ENCODE measurements at regions not wholly inside any gene's neighbourhood (a gene's known extent, or its start where the extent isn't known, plus 50 kb on each side); places are given as distances from the start of the nearest gene placed in this dataset.
"Not testable (repeated sequence)": the region's sequence is repeated elsewhere in the genome, so short reads cannot be mapped to it uniquely, and the experiment has no call there.

DNA sequence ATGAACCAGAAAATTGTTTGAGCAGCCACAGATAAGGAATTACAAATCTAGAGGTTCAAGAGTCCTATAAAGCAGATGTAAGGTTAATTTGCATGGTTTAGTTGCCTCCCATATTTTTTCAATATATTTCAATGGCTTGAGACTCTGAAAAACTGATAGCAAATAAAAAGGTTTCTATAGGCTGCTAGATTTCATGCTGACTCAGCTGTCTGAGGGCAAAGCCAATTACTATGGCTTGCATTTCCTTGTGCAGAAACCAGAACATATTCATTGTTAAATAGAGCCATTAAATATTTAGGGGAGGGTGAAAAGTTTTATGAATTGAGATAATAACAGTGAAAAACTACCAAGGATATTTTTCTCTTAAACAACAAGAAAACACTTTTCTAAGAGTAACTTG lies 278.1 kb upstream of the CADM2 start:
- DNase-seq, result no peak

DNA sequence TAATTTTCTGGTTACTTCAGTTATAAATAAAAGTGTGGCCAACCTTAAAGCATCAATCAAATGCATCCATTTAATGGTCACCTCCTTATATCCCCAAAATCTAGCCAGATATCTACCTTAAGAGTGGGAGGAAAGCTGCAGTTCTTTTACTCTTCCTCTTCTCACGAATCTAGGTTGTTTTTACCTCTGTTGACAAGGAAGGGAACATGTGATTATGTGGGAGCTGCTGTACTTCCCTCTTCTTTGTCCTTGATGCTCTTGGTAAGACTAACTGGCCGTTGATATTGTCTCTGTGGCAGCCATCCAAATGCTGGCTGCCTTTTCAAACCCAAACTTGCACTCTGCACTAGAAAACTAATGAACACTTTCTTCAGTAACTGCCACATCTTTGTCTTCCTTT lies 275.3 kb upstream of the CADM2 start:
- DNase-seq, result no peak

DNA sequence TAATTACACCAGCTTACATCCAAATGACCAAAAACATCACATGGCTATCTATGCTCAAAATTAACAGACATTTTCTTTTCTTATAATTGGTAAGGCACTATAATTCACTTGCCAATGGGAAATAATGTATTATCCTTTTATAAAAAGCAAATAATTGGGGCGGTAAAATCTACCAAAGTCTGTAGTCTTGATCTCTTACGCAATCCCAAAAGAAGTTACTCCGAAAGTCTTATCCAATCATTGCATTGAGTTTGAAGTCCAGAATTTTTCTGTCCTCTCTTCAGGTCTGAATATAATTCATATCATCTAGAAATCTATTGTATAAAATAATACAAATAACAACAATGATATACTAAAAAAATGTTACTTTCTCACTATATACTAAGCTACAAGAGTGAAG lies 273.3 kb upstream of the CADM2 start:
- DNase-seq, result no peak

DNA sequence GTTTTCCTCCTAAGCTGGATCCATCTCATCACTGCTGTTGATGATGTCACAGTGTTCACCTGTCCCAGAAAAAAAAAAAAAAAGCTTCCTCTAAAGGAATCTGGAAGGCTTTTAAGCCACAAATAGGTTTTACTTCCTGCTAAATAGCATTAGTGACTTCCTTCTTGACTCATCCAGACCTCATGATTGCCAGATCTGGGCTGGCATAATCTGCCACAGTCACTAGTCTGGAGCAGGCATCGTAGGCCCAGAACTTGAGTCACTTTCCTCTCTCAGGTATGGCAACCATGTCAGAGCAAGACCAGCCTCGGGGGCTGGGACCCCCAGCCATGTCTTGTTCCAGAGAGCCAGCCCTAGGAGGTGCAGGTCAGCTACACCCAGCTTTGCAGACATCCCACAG lies 266.5 kb upstream of the CADM2 start:
- DNase-seq, result no peak

DNA sequence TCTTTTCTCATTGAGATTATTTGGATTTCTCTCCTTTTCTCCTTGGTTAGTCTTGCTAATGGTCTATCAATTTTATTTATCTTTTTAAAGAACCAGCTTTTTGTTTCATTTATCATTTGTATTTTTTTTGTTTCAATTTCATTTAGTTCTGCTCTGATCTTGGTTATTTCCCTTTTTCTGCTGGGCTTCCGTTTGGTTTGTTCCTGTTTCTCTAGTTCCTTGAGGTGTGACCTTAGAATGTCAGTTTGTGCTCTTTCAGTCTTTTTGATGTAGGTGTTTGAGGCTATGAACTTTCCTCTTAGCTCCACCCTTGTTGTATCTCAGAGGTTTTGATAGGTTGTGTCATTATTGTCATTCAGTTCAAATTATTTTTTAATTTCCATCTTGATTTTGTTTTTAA lies 248.5 kb upstream of the CADM2 start:
- not testable (repeated sequence) for DNase-seq

DNA sequence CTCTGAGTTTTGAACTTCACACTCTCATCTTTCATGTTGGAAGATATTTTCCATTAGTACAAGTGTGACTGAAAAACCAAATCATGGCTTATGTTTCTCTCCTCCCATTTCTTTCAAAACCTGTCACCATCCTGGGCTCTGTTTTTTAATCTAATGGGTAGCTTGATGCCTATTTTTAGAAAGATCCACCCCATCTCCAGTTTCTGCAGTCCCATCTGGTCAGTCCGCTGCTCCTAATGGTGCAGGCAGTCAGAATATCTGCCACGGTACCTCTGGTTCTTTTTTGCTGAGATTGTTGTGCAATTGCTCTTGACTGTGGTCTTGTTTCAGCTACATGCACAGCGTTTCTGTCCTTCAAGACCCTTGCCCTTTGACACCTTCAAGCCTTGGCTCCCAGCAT lies 240.9 kb upstream of the CADM2 start:
- no peak for DNase-seq

DNA sequence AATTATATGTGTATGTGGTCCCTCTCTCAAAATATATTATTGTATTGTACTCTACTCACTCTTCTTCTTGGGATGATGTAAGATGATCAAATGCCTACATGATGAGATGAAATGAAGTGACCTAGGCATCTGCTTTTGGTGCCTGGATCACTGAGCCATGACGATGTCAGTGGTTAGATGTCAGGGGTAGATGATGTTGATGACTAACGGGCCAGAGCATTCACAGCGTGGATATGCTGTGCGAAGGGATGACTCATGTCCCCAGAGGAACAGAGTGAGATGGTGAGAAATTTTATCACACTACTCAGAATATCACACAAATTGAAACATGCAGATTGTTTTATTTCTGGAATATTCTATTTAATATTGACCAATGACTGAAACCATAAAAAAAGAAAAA lies 233.9 kb upstream of the CADM2 start:
- no peak for DNase-seq

DNA sequence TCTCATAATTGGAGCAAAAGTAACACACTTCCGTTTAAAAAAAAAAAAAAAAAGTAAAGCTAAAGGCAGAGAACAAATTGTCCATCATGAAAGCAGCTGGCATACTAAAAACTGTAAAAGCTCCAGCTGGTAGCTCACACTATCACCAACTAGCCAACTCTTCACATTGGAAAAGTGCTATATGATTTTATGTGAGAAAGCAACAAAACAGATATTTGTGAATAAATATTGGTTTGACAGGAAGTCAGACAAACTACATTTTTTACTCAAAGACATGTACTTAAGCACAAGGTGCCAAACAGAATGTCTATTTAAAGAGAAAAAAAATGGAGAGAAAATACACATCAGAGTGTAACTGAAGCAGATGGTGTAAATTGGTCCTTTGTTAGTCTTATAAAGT lies 231.2 kb upstream of the CADM2 start:
- no peak for DNase-seq

DNA sequence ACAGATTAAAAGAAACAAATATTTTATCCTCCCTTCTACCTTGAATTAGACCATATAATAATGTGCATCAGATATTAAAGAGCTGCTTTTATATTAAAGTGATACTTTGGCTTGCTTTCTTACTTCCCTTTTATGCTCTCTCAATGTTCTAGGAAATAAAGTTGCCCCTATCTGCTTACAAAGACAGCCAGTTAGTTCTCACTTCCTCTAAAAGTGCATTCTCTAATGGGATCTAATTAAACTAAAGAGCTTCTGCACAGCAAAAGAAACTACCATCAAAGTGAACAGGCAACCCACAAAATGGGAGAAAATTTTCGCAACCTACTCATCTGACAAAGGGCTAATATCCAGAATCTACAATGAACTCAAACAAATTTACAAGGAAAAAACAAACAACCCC lies 224.1 kb upstream of the CADM2 start:
- not testable (repeated sequence) for DNase-seq

DNA sequence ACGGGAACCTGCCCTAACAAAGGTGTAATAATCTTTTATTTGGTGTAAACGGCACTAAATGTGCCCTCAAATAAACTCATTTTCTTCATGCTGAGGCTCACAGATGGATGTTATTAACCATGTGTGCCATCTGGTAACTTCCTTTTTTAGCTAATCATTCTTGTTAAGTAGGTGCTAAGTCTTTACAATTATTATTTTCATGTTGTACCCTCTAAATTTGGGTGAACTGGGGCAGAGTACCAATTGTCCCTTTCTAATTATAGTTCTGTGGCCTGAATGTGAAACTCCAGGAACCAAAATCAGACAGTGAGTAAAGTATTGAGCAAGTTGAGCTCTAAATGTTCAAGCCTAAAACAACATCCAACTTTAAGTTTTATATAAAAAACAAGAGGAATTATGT lies 220.7 kb upstream of the CADM2 start:
- DNase-seq, result no peak

DNA sequence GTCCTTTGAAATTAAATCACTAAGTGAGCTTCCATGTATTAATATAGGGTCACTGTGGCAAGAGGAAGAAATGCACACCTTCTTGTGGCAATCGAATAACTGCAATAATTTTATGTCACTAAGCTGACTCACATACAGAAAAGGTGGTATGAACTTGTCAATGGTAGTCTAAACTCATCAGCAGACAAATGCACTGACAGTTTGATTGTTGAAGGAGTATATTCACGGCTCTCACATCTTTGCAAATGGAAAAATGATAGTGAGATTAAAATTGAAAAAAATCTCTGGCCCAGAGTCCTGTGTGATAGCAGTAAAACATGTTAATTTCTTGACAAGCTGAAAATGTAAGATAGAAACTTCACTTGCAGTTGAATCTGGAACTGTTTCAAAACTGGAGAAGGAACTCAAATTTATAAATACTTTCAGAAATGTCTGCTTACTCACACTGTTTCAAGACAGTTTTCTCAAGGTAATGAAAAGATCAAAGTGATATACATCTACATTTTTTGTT lies 215.8 kb upstream of the CADM2 start:
- no peak for DNase-seq

DNA sequence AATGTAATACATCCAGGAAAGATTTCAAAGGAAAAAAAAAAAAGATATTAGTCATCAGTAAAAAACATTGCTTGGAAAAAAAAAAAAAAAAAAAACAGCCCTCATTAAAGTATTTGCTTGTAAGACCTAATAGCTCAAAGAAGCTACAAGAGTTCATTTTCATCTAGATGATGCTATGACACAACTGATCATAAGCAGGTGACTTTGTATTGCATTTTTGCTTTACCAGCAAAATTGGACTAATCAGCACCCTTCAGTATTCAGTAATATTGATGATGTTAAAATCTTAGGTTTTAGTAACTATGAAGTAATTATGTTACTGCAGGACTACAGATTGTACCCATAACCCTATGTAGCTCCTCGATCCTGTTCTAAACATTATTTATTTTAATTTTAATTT lies 214.7 kb upstream of the CADM2 start:
- no peak for DNase-seq

DNA sequence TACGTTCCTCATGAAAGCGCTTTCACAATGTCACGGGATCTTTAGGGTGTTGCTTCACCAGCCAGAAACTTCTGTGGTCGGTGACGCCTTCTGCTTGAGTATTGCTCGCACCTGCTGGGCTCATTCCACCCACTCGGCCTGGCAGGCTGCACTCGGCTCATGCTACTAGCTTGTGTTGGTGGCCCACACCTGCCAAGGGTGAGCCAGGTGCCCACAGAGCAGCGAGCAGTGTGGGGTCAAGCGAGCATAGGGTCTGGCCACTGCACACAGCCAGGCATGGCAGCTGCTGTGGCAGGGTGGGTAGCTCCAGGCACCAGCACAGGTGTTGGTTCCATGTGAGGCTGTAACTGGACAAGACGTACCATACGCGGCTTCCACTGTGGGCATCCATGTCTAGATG lies 202.9 kb upstream of the CADM2 start:
- no peak for DNase-seq

DNA sequence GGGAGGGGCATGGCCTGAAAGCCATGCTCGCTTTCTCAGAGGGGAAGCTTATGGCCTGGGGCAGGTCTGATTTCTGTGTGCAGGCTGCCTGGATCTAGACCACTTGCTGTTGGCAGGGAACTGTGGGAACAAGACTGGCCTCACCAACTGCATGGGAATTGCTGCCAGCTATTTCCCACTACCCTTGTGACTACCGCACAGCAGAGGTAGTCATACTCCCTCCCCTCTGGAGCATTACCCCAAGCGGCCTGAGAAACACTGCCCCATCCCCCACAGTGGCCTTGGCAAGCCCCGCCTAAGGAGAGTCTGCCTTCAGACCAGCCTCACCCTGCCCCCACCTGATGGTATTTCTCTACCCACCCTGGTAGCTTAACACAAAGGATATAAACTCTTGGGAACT lies 199.4 kb upstream of the CADM2 start:
- DNase-seq, result no peak

DNA sequence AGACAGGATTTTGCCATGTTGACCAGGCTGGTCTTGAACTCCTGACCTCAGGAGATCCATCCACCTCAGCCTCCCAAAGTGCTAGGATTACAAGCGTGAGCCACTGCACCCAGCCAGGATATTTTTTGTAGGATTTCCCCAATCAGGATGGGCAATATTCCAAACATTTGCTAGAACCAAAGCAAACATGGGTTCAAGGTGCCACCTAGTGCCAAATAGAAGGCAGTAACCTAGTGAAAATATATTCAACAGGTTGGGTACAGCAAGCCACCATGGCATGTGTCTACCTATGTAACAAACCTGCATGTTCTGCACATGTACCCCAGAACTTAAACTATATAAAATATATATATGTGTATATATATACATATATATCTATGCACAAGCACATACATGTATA lies 185.9 kb upstream of the CADM2 start:
- DNase-seq, result no peak

DNA sequence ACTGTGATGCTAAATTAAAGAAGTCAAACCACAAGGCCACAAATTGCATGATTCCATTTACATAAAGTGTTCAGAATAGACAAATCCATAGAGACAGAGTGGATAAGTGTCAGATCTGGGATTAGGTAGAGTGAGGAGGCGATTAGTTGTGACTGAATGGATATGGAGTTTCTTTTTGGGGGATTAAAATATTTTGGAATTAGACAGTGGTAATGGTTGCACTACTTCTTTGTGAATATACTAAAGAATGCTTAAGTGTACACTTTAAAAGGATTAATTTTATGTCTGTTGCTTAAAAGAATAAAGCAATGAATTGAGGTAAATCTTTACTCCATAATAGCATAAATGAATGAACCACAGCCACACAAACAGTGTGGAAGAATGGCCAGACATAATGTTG lies 175.5 kb upstream of the CADM2 start:
- no peak for DNase-seq

DNA sequence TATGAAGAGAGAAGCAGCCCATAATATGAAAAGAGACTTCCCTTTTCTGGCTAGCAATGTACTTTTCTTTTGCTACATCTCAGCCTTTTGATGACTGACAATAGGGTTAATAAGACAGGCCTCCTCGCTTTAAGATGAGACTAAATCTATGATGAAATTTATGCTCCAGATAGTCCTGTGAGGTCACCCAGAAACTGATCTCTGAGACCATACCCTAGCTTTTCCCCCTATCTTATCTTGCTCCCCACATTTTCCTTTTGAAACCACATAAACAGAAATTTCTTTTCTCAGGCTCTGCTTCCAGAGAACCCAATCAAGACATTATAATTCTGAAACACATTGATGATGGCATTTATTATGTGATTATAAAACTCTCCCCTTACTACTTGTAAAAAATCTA lies 168.8 kb upstream of the CADM2 start:
- no peak for DNase-seq

DNA sequence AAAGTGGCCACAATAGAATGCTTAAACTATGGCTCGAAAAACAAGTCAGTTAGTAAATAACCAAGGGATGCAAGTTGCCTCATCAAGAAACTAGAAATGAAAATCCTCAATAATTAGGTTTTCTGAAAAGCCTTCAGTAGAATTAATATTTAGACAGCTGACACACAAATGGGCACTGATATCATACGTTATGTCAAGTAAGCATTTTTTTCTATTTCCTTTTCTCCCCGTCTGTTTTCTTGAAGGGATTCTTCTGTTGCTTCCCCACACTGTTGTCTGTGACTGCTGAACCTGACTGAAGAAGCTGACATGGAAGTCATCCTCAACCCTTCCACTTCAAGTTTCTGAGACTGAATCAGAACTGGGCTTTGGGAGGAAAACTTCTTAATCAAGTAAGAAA lies 151.8 kb upstream of the CADM2 start:
- no peak for DNase-seq

DNA sequence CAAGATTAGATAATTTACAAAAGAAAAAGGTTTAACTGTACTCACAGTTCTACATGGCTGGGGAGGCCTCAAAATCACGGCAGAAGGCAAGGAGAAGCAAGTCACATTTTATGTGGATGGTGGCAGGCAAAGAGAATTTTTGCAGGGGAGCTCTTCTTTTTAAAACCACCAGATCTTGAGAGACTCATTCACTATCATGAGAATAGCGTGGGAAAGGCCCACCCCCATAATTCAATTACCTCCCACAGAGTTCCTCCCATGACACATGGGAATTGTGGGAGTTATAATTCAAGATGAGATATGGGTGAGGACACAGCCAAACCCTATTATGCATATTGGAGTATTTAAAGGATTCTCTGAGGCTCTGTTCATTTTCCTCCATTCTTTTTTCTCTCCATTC lies 138.7 kb upstream of the CADM2 start:
- DNase-seq, result no peak

DNA sequence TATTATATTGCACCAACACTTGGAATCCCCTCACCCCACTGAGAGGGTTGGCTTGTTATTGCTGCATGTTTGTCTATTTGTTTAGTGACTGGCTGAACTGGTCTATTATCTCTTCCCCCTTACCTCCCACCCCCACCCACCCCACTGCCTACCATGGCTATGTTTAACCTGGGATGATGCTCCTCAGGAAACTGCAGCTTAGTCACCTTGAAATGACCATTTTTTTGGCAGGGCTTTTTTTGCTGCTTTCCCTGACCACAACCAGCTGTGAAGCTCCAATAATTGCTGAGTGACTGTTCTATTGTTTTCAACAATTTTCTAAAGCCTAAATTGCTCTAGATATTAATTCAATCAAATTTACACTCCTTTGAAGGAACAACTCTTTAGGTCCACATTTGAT lies 137.9 kb upstream of the CADM2 start:
- DNase-seq, result no peak

DNA sequence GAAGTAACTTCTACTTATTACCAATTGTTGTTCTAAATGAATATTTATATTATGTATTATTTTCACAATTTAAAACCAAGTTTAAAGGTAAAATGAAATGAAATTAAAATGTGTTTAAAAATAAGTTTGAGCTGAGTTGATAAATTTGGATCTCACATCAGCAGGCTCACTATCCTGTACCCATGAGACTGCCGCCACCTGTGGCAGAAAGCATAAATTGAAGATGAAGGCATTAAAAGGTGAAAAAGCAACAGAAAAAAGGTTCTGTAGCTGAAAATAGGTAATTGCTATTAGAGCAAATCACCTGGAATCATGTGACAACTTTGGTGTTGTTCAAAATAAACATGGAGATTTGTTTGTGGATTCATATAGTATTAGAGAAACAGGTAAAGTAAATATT lies 133.0 kb upstream of the CADM2 start:
- DNase-seq, result no peak

DNA sequence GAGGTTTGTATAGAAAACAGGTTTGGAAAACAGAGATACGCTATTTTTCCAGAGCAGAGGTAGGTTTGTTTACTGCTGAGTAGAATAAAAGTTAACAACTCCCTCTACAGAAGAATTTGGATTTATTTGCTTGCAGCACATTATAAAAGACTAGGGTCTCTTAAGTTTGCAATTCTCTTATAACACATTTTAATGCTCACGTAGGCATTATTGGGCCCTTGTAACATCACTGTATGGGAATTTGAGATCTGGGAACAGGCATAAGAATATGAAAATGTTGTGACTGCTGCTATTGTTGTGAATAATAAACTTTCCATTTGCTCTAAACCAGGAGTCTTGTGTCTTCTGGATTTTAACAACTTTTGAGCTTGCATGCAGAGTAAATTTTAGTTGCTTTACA lies 128.3 kb upstream of the CADM2 start:
- DNase-seq, result no peak

DNA sequence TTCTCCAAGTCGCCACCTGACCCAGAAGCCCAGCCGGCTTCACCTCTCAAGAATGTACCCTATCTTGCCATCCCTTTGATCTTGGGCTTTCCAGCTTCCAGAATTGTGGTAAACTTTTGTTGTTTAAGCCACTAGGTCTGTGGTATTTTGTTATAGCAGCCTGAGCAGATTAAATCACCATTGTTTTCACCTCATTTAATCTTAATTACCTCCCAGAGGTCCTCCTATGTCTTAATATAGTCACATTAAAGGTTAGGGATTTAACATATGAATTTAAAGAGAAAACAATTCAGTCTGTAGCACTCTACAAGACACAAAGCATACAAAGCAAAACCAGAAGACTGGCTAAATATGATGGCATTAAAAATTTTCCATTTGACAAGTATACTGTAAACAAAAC lies 123.4 kb upstream of the CADM2 start:
- no peak for DNase-seq

DNA sequence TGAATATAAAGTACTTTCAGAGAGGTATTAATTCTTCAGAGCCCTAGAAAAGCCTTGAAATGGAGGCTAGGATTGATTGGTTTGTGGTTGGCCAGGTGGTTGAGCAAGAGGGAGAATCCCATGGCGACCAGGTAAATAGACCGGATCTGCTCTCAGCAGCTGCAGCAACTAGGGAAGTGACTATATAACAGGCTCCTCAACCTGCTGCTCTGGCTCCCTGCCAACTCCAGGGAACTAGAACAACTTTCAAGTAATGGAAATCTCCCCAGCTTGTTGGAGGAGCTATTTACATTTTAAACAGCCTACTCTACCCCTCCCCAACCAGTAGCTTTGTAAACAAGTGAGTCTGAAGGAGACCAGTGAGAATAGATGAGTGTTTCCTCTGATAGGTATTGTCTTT lies 121.8 kb upstream of the CADM2 start:
- no peak for DNase-seq

DNA sequence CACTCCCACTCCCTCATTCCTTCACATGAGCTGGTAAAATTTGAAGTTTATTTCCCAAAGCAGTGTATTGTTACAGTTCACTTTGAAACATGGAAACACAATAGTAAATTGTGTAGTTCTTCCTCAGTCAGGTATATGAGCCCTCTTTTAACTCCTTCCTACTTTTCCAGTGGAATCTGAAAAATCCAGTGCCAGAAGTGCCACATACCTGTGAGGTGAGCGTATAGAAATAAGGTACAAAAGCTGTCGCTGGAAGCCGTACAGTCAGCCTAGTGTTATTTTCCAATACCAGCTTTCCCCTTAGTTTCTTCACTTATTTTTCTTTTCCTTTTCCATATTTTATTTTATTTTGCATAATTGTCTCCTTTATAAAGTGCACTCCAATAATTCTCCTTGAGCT lies 81.7 kb upstream of the CADM2 start:
- DNase-seq, result no peak

DNA sequence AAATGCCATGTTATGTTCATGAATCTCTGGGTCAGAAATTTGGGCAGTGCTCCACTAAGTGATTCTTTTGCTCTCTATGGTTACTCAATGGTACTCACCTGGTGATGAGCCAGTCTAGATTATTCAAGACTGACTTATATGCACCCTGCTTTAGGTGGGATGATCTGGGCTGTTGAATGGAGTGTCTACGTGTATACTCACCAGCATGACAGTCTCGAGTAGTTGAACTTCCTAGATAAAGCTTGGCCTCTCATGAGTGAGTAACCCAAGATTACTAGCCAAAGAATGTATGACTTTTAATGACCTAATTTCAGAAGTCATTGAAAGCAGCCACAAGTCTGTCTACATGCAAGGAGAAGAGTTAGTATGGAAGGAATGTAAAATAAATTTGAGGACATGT lies 77.5 kb upstream of the CADM2 start:
- no peak for DNase-seq
